SU-DHL-6 (cell line): ENCODE measurements at regions not wholly inside any gene's neighbourhood (a gene's known extent, or its start where the extent isn't known, plus 50 kb on each side); places are given as distances from the start of the nearest gene placed in this dataset.

Source experiments
- EZH2phosphoT487 ChIP-seq: fragments of 200-600 bp; sonication (generic), shearing (Covaris generic); conservative IDR thresholded peaks from 2 replicates; pipeline ENCODE4 v1.6.1; 2018; ENCODE audit warnings: mild to moderate bottlenecking, antibody characterized with exemption, low read length, moderate library complexity, mixed read lengths
- TF ChIP-seq, protein P1 (sequence below): fragments of 200-600 bp; sonication (generic); IDR thresholded peaks from one replicate; pipeline ENCODE4 v1.5.1; 2017; ENCODE audit warnings: antibody characterized with exemption, mild to moderate bottlenecking, low read length, moderate library complexity; ENCODE audit not compliant: insufficient read depth, poor library complexity, severe bottlenecking

DNA sequence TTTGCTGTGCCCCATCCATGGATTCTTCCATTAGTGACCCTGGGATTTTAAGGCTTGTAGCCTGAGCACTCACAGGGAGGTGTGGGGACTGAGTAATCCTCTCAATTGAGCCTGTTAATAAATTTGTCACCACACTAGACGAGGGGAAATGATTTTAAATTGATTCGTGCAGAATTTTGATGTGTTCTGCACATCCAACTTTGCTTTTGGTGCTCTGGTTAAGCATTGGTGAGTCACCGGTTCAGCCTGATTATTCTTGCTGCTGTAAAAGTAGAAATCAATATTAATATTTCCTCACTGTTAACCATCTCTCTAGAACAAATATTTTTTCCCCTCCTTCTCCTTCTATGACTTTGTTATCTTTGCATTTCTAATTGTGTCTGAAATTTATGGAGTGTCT, 482.0 kb downstream of the TSN start:
- TF ChIP-seq, protein P1, sequence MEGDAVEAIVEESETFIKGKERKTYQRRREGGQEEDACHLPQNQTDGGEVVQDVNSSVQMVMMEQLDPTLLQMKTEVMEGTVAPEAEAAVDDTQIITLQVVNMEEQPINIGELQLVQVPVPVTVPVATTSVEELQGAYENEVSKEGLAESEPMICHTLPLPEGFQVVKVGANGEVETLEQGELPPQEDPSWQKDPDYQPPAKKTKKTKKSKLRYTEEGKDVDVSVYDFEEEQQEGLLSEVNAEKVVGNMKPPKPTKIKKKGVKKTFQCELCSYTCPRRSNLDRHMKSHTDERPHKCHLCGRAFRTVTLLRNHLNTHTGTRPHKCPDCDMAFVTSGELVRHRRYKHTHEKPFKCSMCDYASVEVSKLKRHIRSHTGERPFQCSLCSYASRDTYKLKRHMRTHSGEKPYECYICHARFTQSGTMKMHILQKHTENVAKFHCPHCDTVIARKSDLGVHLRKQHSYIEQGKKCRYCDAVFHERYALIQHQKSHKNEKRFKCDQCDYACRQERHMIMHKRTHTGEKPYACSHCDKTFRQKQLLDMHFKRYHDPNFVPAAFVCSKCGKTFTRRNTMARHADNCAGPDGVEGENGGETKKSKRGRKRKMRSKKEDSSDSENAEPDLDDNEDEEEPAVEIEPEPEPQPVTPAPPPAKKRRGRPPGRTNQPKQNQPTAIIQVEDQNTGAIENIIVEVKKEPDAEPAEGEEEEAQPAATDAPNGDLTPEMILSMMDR: no peak
- no peak for TF ChIP-seq EZH2phosphoT487
